SU-DHL-6 (cell line): ENCODE measurements at regions not wholly inside any gene's neighbourhood (a gene's known extent, or its start where the extent isn't known, plus 50 kb on each side); places are given as distances from the start of the nearest gene placed in this dataset.

Experiments
- H2AFZ ChIP-seq: fragments of 200-600 bp; sonication (generic); 2 replicates; pipeline ENCODE4 v1.6.1; 2014; ENCODE audit warnings: low read depth, mild to moderate bottlenecking, moderate library complexity, mixed read lengths, antibody characterized with exemption, low read length; ENCODE audit not compliant: severe bottlenecking
- H3F3A ChIP-seq: fragments of 200-600 bp; shearing (Covaris generic); 2 replicates; pipeline ENCODE4 v1.6.0; 2016; ENCODE audit warnings: antibody characterized with exemption, mild to moderate bottlenecking; ENCODE audit not compliant: insufficient read depth
- H3K27ac ChIP-seq: fragments of 200-600 bp; sonication (generic); 2 replicates; pipeline ENCODE4 v1.5.1; 2016; ENCODE audit warnings: low read depth, mild to moderate bottlenecking, low read length, moderate library complexity, mixed read lengths
- H3K27me3 ChIP-seq: fragments of 200-600 bp; sonication (generic), shearing (Covaris generic); 2 replicates; pipeline ENCODE4 v1.6.0; 2014; ENCODE audit warnings: mild to moderate bottlenecking, low read length
- H3K36me3 ChIP-seq: fragments of 200-600 bp; sonication (generic); 2 replicates; pipeline ENCODE4 v1.6.1; 2014; ENCODE audit warnings: mild to moderate bottlenecking, low read length, mixed read lengths
- H3K4me2 ChIP-seq: fragments of 300-600, 200-600 bp; shearing (Covaris generic), sonication (generic); 2 replicates; pipeline ENCODE4 v1.6.0; 2014; ENCODE audit warnings: low read length, low read depth, mild to moderate bottlenecking; ENCODE audit not compliant: poor library complexity, severe bottlenecking
- H3K4me3 ChIP-seq: fragments of 200-600 bp; sonication (generic); 2 replicates; pipeline ENCODE4 v1.5.1; 2014; ENCODE audit warnings: antibody characterized with exemption, low read length, mild to moderate bottlenecking, mixed read lengths; ENCODE audit not compliant: insufficient read depth, poor library complexity, severe bottlenecking
- H3K79me2 ChIP-seq: fragments of 200-600 bp; sonication (generic); 2 replicates; pipeline ENCODE4 v1.6.1; 2014; ENCODE audit warnings: mild to moderate bottlenecking, low read length, moderate library complexity; ENCODE audit not compliant: insufficient read depth
- H3K9ac ChIP-seq: fragments of 200-600 bp; sonication (generic); 2 replicates; pipeline ENCODE4 v1.7.0; 2014; ENCODE audit warnings: mild to moderate bottlenecking, low read length
- H3K9me2 ChIP-seq: fragments of 200-600 bp; sonication (generic); replicated peaks from 2 replicates; pipeline ENCODE4 v1.6.1; 2014; ENCODE audit warnings: low read length; ENCODE audit not compliant: insufficient read depth
- H3K9me3 ChIP-seq: fragments of 200-600 bp; sonication (generic); 2 replicates; pipeline ENCODE4 v1.6.1; 2014; ENCODE audit warnings: low read length, mixed read lengths; ENCODE audit not compliant: insufficient read depth
- H4K20me1 ChIP-seq: fragments of 200-600 bp; sonication (generic); 2 replicates; pipeline ENCODE4 v1.6.1; 2014; ENCODE audit warnings: low read depth, mild to moderate bottlenecking, antibody characterized with exemption, low read length, moderate library complexity, mixed read lengths
- EZH2phosphoT487 ChIP-seq: fragments of 200-600 bp; sonication (generic), shearing (Covaris generic); conservative IDR thresholded peaks from 2 replicates; pipeline ENCODE4 v1.6.1; 2018; ENCODE audit warnings: mild to moderate bottlenecking, antibody characterized with exemption, low read length, moderate library complexity, mixed read lengths
- TF ChIP-seq, protein P1 (sequence below): fragments of 200-600 bp; sonication (generic); IDR thresholded peaks from one replicate; pipeline ENCODE4 v1.5.1; 2017; ENCODE audit warnings: antibody characterized with exemption, mild to moderate bottlenecking, low read length, moderate library complexity; ENCODE audit not compliant: insufficient read depth, poor library complexity, severe bottlenecking

DNA sequence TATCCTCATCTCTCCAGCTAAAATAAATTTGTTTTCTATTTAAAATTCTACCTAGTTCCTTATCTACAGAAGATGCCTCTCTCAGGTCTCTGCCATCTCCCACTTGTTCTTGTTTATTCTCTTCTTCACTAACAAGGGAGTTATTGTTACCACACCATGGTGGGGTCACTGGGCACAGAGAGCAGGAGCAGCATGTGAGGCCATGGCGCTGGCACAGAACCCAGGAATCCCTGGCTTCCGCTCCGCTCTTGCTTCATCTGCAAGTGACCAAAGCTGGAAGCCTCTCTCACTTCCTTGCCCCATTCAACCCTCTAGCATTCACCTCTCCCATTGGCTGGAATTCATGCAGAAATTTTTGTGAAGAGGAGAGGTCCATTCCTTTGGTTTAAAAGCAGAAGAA is 190.7 kb upstream of the NCAM1 start:
- Histone ChIP-seq H3K4me3 (no peak overlapping the region), H2AFZ (no peak overlapping the region), H3K9me3 (no peaks in the 10 kb centered on the region), H3K36me3 (no peaks in the 10 kb centered on the region), H3K27ac (no peak overlapping the region), H4K20me1 (no peaks in the 10 kb centered on the region), H3K9me2 (no peaks in the 10 kb centered on the region), H3K4me2 (no peak overlapping the region), H3K27me3 (no peaks in the 10 kb centered on the region), H3F3A (no peaks in the 10 kb centered on the region), H3K79me2 (no peaks in the 10 kb centered on the region), H3K9ac (no peak overlapping the region)
- TF ChIP-seq, protein P1, sequence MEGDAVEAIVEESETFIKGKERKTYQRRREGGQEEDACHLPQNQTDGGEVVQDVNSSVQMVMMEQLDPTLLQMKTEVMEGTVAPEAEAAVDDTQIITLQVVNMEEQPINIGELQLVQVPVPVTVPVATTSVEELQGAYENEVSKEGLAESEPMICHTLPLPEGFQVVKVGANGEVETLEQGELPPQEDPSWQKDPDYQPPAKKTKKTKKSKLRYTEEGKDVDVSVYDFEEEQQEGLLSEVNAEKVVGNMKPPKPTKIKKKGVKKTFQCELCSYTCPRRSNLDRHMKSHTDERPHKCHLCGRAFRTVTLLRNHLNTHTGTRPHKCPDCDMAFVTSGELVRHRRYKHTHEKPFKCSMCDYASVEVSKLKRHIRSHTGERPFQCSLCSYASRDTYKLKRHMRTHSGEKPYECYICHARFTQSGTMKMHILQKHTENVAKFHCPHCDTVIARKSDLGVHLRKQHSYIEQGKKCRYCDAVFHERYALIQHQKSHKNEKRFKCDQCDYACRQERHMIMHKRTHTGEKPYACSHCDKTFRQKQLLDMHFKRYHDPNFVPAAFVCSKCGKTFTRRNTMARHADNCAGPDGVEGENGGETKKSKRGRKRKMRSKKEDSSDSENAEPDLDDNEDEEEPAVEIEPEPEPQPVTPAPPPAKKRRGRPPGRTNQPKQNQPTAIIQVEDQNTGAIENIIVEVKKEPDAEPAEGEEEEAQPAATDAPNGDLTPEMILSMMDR: no peak
- no peak for TF ChIP-seq EZH2phosphoT487

DNA sequence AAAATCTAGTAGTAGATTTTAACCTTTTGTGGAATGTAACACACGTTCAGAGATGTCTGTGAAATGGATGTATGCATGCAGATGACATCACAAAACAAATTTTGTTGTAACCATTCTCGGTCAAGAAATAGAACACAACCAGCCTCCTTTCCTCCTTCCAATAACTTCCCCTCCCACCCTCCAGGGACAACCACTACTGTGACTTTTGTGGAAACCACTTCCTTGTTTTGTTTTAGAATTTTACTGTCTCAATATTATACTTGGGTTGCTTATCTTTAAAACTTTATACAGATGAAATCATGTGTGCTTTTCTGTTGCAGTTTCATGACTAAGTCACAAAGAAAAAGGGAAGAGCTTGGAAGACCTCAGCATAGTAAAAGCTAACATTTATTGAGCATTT is 189.4 kb upstream of the NCAM1 start:
- H3K9me3 ChIP-seq: no peaks in the 10 kb centered on the region
- H3K9me2 ChIP-seq: no peaks in the 10 kb centered on the region
- H4K20me1 ChIP-seq: no peaks in the 10 kb centered on the region
- H3K27ac ChIP-seq: no peak overlapping the region
- no peaks in the 10 kb centered on the region for H3K36me3 ChIP-seq
- H3K4me2 ChIP-seq: no peak overlapping the region
- no peak overlapping the region for H3K9ac ChIP-seq
- no peak overlapping the region for H3K4me3 ChIP-seq
- TF ChIP-seq EZH2phosphoT487: no peak
- TF ChIP-seq, protein P1: no peak
- no peak overlapping the region for H2AFZ ChIP-seq
- no peaks in the 10 kb centered on the region for H3F3A ChIP-seq
- H3K79me2 ChIP-seq: no peaks in the 10 kb centered on the region
- no peaks in the 10 kb centered on the region for H3K27me3 ChIP-seq

DNA sequence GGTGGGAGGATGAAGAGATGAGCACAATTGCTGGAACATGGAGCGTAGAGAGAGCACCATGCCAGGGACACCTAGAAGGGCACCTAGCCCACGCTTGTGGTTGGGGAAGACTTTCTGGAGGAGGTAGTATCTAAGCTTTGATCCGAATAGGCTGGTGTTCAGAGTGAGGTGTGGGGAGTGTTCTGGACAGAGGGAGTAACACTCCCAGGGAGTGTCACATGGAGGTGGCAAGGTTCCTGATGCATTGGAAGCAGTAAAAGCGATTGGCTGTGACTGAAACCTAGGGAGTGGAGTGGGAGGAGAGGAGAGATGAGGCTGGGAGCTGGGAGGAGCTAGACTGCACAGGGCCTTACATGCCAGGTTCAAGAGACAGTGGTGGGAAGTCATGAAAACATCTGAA is 188.0 kb upstream of the NCAM1 start:
- Histone ChIP-seq H3K27ac (no peak overlapping the region), H3K9ac (no peak overlapping the region), H3K27me3 (no peaks in the 10 kb centered on the region), H3K4me3 (no peak overlapping the region), H3K79me2 (no peaks in the 10 kb centered on the region), H3K9me2 (no peaks in the 10 kb centered on the region), H4K20me1 (no peaks in the 10 kb centered on the region), H3K36me3 (no peaks in the 10 kb centered on the region), H3F3A (no peaks in the 10 kb centered on the region), H2AFZ (no peak overlapping the region), H3K9me3 (no peaks in the 10 kb centered on the region), H3K4me2 (no peak overlapping the region)
- no peak for TF ChIP-seq EZH2phosphoT487
- TF ChIP-seq, protein P1: no peak

DNA sequence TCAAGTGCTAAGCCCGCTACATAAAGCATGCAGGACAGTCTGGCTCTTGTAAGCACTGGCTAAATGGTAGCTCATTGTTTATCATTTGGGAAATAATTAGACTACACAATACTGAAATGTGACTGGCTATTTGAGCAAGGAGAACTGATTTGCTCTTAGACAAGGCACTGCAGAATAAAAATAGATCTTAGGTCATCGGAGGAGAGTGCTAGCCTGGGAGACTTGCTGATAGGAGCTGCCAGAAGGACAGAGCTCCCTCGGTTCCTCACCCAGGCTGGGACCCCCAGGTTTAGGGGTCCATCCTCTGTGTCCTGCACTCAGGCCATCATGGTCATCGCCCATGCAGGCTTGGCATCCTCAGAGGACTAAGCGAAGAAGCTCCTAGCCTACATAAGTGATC is 184.4 kb upstream of the NCAM1 start:
- H3K9ac ChIP-seq: no peak overlapping the region
- H3K27me3 ChIP-seq: no peaks in the 10 kb centered on the region
- no peaks in the 10 kb centered on the region for H3K9me3 ChIP-seq
- no peaks in the 10 kb centered on the region for H3K9me2 ChIP-seq
- no peaks in the 10 kb centered on the region for H3K79me2 ChIP-seq
- no peak overlapping the region for H3K4me3 ChIP-seq
- H2AFZ ChIP-seq: no peak overlapping the region
- no peak overlapping the region for H3K4me2 ChIP-seq
- H4K20me1 ChIP-seq: no peaks in the 10 kb centered on the region
- no peak overlapping the region for H3K27ac ChIP-seq
- no peaks in the 10 kb centered on the region for H3K36me3 ChIP-seq
- TF ChIP-seq, protein P1: no peak
- no peak for TF ChIP-seq EZH2phosphoT487
- H3F3A ChIP-seq: no peaks in the 10 kb centered on the region
